Suprapubic skin (tissue), 4 donors: ENCODE measurements at regions not wholly inside any gene's neighbourhood (a gene's known extent, or its start where the extent isn't known, plus 50 kb on each side); places are given as distances from the start of the nearest gene placed in this dataset.

Experiments used
- DNase-seq, 2 donors: peaks; one replicate each; pipeline ENCODE4 v3.0.0-alpha.2; 2019; ENCODE audit warnings: low spot score in 2 of 2
- H3K27ac ChIP-seq: fragments of 200-600 bp; sonication (generic); one replicate; pipeline ENCODE4 v1.5.1; 2019
- H3K27me3 ChIP-seq: fragments of 200-600 bp; sonication (generic); one replicate; pipeline ENCODE4 v1.5.1; 2019
- H3K36me3 ChIP-seq: fragments of 200-600 bp; sonication (generic); one replicate; pipeline ENCODE4 v1.5.1; 2019
- H3K4me1 ChIP-seq: fragments of 200-600 bp; sonication (generic); one replicate; pipeline ENCODE4 v1.5.1; 2019
- H3K4me3 ChIP-seq: fragments of 200-600 bp; sonication (generic); one replicate; pipeline ENCODE4 v1.5.1; 2019; ENCODE audit warnings: mild to moderate bottlenecking
- H3K9me3 ChIP-seq: fragments of 200-600 bp; sonication (generic); one replicate; pipeline ENCODE4 v1.5.1; 2019
- CTCF ChIP-seq, 2 donors: fragments of 200-600 bp in 1 of 2; fragments of 450-650 bp in 1 of 2; sonication (generic) in 1 of 2; IDR thresholded peaks; one replicate each; pipeline ENCODE4 v1.5.1; 2016 to 2019; ENCODE audit warnings: antibody characterized with exemption in 2 of 2, mild to moderate bottlenecking in 1 of 2, moderate library complexity in 1 of 2
- EP300 ChIP-seq: sonication (generic); formaldehyde crosslinking; IDR thresholded peaks from one replicate; pipeline ENCODE4 v1.6.1; 2017; ENCODE audit warnings: antibody characterized with exemption
- POLR2A ChIP-seq, 2 donors: fragments of 450-650 bp; IDR thresholded peaks; one replicate each; pipeline ENCODE4 v1.6.1; 2017; ENCODE audit warnings: antibody characterized with exemption in 2 of 2, mild to moderate bottlenecking in 2 of 2, moderate library complexity in 2 of 2
- POLR2AphosphoS5 ChIP-seq, 3 donors: sonication (generic); formaldehyde crosslinking; IDR thresholded peaks; one replicate each; pipeline ENCODE4 v1.6.1; 2017; ENCODE audit warnings: antibody characterized with exemption in 3 of 3
- WGBS: methylation state at CpG from one replicate; pipeline ENCODE4 v1.1.5; 2018; 5-methylcytosine and 5-hydroxymethylcytosine counted together

DNA sequence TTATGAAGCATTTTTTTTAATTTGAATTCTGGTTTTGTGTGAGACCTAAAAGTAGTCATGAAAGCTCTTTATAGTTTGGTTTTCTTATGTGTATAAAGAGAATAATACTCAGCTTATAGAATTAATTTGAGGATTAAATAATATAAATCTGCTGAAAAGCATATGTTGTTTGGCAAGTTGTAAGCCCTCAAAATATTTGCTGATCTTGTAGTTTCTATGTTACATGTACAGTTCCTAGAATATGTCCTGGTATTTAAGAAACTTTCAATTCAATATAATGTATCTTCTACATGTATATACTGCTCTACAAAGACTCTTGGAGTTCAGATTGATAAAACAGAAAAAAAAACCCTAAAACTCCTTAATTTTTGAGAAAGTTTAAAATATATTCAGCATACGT lies 605.5 kb upstream of the FAM98A start:
- H3K27ac ChIP-seq = no peak overlapping the region
- TF ChIP-seq EP300 (no peak), CTCF (IDR thresholded peaks at IDR 0.05) (no peak), POLR2A (IDR thresholded peaks at IDR 0.05) (no peak), POLR2AphosphoS5 (IDR thresholded peaks at IDR 0.05) (no peak)
- 84% methylated on average over 1 of the region's 1 CpG for WGBS

DNA sequence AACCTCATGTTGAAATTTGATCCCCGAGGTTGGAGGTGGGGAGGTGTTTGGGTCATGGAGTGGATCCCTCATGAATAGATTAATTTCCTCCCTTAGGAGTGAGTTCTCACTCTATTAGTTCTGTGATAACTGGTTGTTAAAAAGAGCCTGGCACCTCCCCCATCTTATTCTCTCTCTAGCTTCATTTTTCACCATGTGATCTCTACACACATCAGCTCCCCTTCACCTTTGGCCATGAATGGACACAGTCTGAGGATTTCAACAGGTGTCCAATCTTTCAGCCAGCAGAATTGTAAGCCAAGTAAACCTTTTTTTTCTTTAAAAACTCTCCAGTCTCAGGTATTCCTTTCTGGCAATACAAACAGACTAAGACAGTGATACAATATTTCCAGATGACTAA lies 602.0 kb upstream of the FAM98A start:
- no peak overlapping the region for H3K27ac ChIP-seq
- no peak for DNase-seq
- no peaks in the 10 kb centered on the region for H3K36me3 ChIP-seq
- WGBS = 73% methylated on average over 1 of the region's 1 CpG
- TF ChIP-seq POLR2AphosphoS5 (IDR thresholded peaks at IDR 0.05) = no peak
- TF ChIP-seq EP300 = no peak
- no peak for TF ChIP-seq POLR2A (IDR thresholded peaks at IDR 0.05)
- no peak for TF ChIP-seq CTCF (IDR thresholded peaks at IDR 0.05)
- H3K27me3 ChIP-seq = no peaks in the 10 kb centered on the region
- no peaks in the 10 kb centered on the region for H3K4me1 ChIP-seq
- no peak overlapping the region for H3K4me3 ChIP-seq
- H3K9me3 ChIP-seq = no peaks in the 10 kb centered on the region

More for the DNA sequence above, 605.5 kb upstream of the FAM98A start:
- H3K9me3 ChIP-seq = peaks cover 6% of the 10 kb centered on the region
- no peaks in the 10 kb centered on the region for H3K4me1 ChIP-seq
- H3K36me3 ChIP-seq = no peaks in the 10 kb centered on the region
- no peak for DNase-seq
- no peak overlapping the region for H3K4me3 ChIP-seq
- no peaks in the 10 kb centered on the region for H3K27me3 ChIP-seq

DNA sequence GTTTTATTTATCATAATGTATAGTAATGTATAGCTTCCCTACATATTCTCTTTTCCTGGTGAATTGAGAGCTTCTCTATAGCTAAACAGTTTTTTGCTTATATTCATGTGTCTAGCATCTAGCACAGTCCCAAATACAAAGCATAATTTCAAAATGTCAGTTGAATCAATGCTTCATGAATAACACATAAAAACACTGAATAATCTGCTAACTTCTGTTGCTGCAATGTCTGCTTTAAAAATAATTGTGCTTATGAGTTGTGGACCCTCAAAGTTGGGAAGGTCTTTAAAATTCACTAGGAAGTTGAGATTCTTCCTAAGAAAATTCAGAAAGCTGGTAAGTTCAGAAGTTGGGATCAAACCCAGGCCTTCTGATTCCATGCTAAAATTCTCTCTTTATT lies 600.9 kb upstream of the FAM98A start:
- Histone ChIP-seq H3K9me3 (no peaks in the 10 kb centered on the region), H3K27me3 (no peaks in the 10 kb centered on the region), H3K27ac (no peak overlapping the region), H3K4me3 (no peak overlapping the region), H3K4me1 (no peaks in the 10 kb centered on the region), H3K36me3 (no peaks in the 10 kb centered on the region)
- TF ChIP-seq POLR2A (IDR thresholded peaks at IDR 0.05) = no peak
- no peak for DNase-seq

DNA sequence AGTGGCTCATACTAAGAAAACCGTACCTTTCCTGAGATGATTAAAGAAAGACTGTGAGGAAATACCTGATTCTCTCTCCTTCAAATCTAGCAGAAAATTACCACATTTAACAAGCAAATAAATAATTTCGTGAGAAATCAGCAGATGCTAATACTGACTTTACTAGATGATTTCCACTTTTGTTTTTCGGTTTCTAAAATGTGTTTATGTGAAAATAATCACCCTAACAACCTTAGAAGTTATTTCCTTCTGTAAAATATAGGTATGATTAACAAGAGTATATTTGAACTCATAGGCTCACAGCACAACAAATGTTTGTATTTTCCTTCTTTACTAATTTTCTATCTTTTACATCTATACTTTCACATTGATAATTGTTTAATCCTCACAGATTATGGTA lies 594.1 kb upstream of the FAM98A start:
- Histone ChIP-seq H3K27me3 (no peaks in the 10 kb centered on the region), H3K9me3 (no peaks in the 10 kb centered on the region), H3K27ac (no peak overlapping the region), H3K4me1 (no peaks in the 10 kb centered on the region), H3K36me3 (no peaks in the 10 kb centered on the region), H3K4me3 (no peak overlapping the region)
- no peak for DNase-seq
- 57% methylated on average over 3 of the region's 3 CpGs for WGBS
- no peak for TF ChIP-seq POLR2A (IDR thresholded peaks at IDR 0.05)
- no peak for TF ChIP-seq EP300
- TF ChIP-seq CTCF (IDR thresholded peaks at IDR 0.05) = no peak
- TF ChIP-seq POLR2AphosphoS5 (IDR thresholded peaks at IDR 0.05) = no peak

GRCh38 chr2:34188464-34189303 lies 589.6 kb upstream of the FAM98A start:
- 49% methylated on average over 6 of the region's 6 CpGs for WGBS
- DNase-seq = no peak
- Histone ChIP-seq H3K9me3 (no peaks in the 10 kb centered on the region), H3K4me3 (no peak overlapping the region), H3K27ac (no peak overlapping the region), H3K27me3 (no peaks in the 10 kb centered on the region), H3K36me3 (no peaks in the 10 kb centered on the region), H3K4me1 (no peaks in the 10 kb centered on the region)
- no peak for TF ChIP-seq EP300
- no peak for TF ChIP-seq POLR2AphosphoS5 (IDR thresholded peaks at IDR 0.05)

GRCh38 chr2:34179511-34179910 lies 580.4 kb upstream of the FAM98A start:
- TF ChIP-seq POLR2AphosphoS5 (IDR thresholded peaks at IDR 0.05) = no peak
- TF ChIP-seq POLR2A (IDR thresholded peaks at IDR 0.05) = no peak
- TF ChIP-seq EP300 = no peak
- no peak for TF ChIP-seq CTCF (IDR thresholded peaks at IDR 0.05)
- Histone ChIP-seq H3K4me1 (no peaks in the 10 kb centered on the region), H3K27ac (no peak overlapping the region), H3K36me3 (no peaks in the 10 kb centered on the region), H3K4me3 (no peak overlapping the region), H3K9me3 (no peaks in the 10 kb centered on the region), H3K27me3 (no peaks in the 10 kb centered on the region)
- WGBS = 42% methylated on average over 3 of the region's 3 CpGs
- DNase-seq = no peak
